Suprapubic skin (tissue), 4 donors: ENCODE measurements at regions not wholly inside any gene's neighbourhood (a gene's known extent, or its start where the extent isn't known, plus 50 kb on each side); places are given as distances from the start of the nearest gene placed in this dataset.

ENCODE experiments used
- CTCF ChIP-seq, 2 donors: fragments of 200-600 bp in 1 of 2; fragments of 450-650 bp in 1 of 2; sonication (generic) in 1 of 2; IDR thresholded peaks; one replicate each; pipeline ENCODE4 v1.5.1; 2016 to 2019; ENCODE audit warnings: antibody characterized with exemption in 2 of 2, mild to moderate bottlenecking in 1 of 2, moderate library complexity in 1 of 2
- EP300 ChIP-seq: sonication (generic); formaldehyde crosslinking; IDR thresholded peaks from one replicate; pipeline ENCODE4 v1.6.1; 2017; ENCODE audit warnings: antibody characterized with exemption
- POLR2AphosphoS5 ChIP-seq, 3 donors: sonication (generic); formaldehyde crosslinking; IDR thresholded peaks; one replicate each; pipeline ENCODE4 v1.6.1; 2017; ENCODE audit warnings: antibody characterized with exemption in 3 of 3

- TF ChIP-seq CTCF (IDR thresholded peaks at IDR 0.05) (no peak), EP300 (no peak), POLR2AphosphoS5 (IDR thresholded peaks at IDR 0.05) (no peak)
These were observed 281.9 kb downstream of the TLE3 start for GRCh38 chr15:69815793-69816192.
